ENCODE measurements at regions not wholly inside any gene's neighbourhood (a gene's known extent, or its start where the extent isn't known, plus 50 kb on each side); places are given as distances from the start of the nearest gene placed in this dataset.

DNA sequence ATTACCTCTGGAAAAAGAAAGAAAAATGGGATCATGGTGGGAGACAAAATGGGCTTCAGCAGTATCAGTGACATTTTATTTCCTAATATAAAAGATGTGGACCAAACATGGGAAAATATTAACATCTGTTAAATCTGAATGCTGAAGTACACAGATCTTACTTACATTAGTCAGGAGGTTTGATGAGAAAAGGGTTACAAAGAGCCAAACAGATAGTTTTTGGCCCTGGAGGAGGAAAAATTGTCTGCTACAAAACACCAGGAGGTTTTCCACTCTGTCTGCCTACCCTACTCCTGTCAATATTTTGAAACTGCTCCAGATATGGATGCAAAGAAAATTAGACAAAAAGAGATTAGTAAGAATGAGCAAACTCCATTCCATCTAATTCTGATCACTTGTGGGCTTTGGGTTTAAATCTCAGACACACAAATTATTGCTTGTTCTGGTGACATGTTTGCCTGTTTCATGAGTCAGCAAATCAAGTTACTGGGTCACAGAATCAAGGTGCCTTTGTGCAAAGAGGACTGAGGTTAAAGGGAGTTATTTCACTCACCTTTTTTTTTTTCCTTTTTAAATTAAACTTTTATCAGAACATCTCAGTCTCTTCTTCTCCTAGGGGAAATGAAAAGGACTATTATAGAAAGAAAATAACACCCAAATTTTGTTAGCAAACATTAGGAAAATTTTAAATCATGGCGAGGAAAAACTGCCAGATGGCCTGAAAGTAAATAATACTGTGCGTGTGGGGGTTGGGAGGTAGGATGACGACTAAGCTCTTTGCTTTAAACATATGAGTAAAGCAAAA lies 87.0 kb upstream of the SPATS2L start:
- no peak for DNase-seq

DNA sequence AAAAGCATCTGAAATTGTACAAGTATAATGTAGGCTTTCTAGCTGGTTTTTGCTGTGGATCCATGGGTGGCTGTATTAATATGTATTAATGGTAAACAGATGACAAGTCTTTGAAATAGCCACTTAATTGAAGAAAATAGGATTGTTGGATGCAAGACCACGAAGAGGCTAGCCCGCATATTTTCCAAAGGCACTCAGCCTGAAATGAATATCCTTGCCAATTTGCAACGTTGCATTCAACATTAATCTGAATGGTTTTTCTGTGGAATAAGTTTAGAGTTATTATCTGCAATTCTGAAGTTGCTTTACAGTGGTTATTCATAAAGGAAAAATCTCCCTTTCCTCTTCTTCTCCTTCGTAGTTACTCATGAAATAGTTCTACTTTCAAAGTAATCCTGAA lies 86.2 kb upstream of the SPATS2L start:
- DNase-seq, result no peak

DNA sequence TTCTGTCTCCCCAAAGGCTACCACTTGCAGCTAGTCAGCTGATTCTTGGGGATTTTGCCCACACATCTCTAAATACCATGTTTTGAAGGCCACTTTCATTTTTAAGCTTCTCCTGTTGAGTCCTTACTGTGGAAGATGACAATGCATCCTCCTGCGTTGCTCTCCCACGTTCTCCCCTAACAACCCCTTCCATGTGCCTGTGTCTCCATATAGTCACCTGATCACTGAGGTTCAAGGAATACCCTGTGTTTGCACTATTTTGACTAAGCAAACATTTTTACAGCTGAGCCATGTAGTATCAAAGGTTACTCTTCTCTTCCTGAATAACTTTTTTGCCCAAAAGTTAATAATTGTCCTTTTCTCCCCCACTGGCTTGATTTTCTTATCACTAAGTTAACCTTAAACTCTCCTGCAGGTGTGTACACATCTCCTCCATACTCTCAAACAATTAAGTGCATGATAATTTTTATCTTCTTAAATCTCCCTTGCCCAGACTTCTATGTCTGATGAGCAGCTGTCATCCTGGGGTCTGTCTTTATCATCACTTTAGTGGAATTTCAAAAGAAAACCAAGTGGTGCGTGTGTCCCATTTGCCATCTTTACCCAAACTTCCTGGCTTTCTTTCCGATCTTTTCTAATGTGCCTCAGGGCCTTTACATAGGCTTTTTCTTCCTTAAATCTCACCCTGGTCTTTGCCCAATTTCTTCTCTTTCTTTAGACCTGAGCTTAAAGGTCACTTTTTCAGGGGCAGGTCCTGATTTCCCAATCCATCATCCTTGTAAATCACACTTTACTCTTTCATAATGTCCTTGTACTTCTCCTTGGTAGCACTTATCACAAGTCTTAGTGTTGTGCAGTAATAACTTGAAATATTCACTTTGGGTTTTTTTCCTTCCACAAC lies 85.2 kb upstream of the SPATS2L start:
- no peak for DNase-seq

DNA sequence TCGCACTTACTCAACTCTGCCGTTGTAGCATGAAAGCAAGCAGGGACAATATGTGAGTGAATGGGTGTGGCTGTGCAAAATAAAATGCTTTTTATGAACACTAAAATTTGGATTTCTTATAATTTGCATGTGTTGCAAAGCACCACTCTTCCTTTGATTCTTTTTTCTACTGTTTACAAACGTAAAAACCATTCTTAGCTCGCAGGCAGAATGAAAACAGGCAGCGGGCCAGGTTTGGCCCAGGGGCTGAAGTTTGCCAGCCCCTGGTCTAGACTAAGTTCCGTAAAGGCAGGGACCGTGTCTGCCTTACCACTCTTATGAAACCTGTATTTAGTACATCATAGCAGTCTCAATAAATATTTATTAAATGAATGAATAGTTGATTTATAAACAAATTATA lies 83.7 kb upstream of the SPATS2L start:
- no peak for DNase-seq

DNA sequence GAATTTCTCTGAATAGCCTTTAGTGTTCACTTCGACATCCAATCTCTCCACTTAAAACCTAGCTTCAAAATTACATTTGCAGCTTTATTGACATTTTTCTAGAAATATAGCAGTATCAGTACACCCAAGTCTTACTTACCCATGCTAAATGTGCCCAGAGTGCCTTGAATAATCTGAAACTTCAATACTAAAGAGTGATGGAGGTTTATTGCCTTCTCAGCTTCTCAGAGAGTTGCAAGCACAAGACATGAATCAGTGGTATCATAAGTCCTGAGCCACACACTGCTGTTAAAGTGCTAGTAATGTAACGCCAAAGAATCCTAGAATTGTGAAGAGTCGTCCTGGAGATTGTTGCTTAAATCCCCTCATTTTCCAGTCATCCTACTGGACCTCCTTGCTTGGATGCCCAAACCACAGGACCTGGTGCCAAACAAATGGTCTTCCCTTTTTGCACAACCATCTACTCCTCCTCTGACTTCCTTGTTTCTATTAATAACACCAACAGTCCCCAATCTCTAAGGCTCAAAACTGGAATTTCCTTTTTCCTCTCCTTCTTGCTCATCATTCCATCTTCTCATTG lies 83.2 kb upstream of the SPATS2L start:
- DNase-seq, result no peak

DNA sequence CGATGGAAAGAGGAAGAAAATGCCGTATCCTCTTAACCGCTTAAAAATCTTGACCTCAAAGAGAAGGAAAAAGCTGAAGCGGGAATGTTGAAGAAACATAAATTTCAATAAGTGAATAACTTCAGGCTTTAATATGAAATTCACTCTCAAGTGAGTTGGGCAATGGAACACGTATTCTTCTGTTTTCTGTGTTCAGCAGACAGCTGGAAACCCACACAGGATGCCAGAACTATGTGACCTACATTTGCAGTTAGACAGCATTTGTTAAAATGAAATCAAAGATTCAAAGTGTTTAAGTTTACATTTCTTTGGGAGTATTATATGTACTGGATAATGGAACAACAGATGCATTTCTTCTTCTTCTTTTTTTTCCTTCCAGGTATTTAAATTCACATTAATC lies 80.5 kb upstream of the SPATS2L start:
- DNase-seq, result no peak

DNA sequence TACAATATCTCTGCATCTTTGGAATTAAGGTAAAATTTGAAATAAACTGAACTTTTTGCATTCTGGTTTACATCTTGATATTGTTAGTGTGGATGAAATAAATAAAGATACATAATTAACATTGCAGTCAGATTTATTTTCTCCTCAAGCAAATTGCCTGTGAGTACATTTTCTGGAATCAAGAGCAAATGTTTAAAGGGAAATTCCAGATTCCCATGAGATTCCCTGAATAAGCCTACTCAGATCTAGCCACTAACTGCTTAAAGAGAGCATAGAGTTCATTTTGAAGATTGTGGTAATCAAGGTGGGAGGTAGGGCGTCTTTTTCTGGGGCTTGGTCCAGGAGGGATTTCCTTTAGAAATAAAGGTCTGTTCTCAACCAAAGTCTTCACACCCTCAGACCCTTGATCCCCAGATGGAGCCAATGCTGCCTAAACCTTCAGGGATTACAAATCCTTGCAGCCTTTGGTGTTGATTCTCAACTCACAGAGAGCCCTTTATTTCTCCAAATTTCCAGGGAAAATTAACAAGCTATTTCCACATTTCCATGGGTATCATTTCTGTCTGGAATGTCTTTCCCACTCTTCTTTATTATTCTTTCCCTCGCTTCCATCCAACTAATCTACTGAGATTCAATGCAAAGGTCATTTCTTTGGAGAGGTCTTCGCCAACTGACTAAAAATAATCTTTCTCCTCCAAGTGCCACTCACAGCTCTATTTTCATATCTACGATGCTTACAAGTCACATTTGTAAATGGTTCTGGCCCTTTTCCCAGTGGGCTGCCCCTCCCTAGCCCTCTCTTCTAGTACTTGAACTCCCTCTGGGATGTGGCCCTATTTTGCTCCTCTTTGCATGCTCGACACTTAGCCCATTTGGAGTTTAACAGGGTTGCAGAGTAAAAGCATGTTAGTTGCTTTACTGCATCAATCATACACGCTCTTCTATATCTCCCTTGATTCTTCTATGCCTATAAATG lies 79.8 kb upstream of the SPATS2L start:
- no peak for DNase-seq

DNA sequence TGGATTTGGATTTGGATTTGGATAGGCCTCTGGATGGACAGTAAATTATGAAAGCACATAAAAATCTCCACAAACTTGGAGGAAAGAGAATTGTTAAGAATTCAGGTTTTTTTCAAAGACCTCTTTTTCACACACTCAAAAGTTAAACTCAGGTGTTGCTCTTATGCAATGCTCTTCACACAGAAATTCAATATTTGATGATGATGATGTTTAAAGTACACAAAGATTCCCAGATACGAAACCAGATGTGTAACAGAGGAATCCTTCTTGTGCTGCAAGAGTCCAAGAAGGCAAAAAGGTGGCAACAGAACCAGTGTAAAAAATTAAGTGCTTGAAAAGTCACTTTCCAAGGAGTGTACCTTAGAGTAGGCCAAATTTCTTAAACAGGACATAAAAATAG lies 75.8 kb upstream of the SPATS2L start:
- DNase-seq, result no peak

DNA sequence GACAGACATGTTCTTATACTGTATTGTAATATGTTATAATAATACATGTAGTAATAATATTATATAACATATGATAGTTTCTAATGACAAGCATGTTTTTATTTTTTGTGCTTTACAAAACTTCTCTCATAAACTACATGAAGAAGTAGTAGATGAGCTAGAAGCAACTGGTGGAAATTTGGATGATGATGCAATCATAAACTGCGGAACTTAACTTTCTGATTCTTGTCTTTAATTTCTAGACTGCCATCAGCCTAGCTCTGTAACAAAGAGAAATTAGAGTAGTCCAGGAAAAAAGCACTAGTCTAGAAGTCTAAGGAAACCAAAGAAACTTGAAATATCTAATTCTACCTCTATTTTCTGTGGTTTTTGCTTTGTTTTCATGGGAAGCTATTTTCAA lies 71.0 kb upstream of the SPATS2L start:
- no peak for DNase-seq

DNA sequence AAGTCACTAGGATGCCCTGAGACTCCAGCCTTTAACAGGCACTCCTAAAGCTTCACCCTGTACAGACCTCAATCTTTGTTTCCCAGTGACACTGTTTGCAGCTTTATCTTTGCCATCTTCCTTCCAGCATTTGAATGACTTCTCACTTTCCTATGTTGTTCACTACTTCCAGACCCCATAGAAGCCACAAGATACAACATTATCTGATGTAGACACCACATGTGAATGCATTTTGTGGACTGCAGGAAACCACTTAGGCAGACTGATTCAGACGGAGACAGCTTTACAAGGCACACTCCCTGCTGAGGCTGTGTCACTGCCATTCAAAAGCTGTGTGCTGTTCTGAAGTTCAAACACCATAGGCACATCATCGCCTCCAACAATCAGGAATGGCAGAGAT lies 67.3 kb upstream of the SPATS2L start:
- DNase-seq, result no peak

DNA sequence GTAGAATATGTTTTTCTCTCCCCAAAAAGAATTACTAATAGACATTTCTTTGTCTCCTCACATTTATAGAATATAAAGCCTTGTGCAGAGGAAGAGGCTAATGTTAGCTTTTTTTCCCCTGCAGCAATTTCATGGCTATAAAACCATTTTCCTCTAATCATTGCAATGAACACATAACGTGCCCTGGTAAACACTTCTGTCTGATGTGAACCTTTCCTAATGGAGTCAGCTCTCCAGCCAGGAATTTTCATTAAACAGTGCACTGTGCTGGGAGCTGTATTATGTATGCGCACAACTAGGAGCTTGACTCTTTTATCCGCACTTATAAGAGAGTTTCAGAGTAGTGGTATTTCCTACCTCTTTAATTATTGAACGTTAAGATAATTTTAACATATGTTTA lies 63.9 kb upstream of the SPATS2L start:
- DNase-seq, result no peak

DNA sequence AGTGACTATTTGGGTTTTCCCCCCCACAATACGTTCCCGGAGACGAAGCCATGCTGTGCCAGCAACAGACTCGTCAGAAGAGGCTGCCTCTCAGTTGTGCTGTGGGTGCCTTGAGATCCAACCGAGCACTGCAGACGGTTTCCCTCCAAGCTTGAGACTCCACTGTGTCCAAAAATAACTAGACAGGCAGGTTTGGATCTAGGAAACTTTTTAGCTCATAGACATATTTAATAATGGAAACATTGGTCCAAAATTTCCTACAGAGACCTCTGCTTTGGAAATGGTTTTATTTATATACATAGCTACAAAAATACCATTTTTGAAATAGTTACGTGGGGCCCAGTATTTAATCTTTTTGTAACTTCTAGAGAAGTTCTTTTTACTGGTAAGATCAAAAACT lies 63.1 kb upstream of the SPATS2L start:
- DNase-seq, result no peak

DNA sequence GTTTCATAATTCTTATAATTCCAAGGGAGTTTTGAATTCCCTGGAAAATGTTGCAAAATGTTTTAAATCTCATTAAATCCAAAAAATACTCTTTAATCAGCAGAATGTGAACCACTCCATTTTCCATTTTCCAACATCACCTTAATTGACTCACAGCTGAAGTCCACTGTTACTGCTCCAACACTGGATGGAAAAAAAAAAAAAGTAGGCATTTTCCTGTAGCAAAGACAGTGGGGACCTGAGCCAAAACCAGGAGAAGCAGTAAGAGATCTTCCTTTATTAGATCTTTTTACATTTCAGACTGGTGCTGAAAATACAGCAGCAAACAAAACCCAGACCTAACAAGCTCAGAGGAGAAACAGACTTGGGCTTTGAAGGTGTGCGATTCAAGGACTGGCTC lies 62.4 kb upstream of the SPATS2L start:
- DNase-seq, result no peak

DNA sequence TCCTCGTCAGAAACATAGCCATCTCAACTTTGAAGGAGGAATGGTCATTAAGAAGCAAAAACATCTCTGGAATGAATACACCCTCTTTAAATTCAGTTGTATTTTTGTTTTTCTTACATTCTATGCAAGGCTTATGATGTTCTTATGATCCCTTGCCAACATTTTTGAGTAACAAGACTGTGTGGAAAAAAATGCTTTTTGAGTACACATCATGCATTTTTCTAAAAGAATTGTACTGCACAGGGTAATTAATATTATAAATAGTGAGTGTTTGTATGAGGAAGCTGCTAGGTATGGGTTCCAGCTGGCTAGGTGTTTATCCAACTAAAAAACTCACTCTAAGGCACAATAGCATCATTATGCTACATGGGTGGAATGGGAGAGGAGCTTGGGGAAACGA lies 59.0 kb upstream of the SPATS2L start:
- DNase-seq, result no peak

DNA sequence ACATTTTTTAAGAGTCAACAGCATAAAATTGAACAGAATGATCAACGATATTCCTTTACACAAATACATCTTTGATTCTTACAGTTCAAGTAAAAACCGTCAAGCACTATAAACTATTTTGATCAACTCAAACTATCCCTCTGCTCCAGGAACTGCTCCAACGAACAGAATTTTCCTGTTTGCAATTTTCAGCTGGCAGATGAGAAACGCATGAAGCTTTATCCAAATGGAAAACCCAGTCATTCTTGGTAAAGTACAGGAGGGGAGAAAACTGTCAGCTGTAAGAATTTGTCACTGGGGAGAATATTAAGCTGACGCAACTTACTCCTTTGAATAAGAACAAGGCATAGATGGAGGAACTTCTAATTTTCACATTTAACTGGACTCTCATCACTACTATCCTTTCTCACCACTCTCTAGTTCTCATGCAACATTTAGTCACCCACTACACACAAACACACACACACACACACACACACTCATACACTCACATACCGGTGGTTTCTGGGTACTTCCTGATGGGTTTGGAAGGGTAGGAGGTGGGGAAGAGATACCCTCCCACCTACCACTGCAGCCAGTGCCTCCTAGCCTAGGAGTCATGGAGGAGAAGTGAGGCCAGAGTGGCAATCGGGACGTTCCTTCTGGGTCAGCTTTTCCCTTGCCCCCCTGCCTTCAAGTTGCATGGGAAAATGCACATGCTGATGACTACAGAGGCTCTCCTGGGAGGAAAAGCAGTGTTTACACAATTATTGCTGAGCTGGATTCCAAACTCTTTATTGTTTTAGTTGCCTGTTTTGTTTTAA lies 54.0 kb upstream of the SPATS2L start:
- DNase-seq, result peak; percentile 37

DNA sequence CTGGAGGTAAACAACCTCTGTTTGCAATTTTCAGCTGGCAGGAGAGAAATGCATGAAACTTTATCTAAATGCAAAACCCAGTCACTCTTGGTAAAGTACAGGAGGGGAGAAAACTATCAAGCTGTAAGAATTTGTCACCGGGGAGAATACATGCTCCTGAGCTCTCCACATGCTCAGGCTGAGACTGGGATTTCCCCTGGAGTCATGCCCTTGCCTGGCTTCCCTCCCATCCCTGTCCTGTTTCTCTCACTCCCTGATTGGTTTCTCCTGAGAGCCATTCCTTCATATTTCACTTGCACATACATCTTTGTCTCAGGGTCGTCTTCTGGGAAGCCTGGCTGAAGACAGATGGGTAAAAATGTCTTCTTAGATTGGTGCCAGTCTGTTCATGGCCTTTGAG lies 52.9 kb upstream of the SPATS2L start:
- DNase-seq, result no peak

DNA sequence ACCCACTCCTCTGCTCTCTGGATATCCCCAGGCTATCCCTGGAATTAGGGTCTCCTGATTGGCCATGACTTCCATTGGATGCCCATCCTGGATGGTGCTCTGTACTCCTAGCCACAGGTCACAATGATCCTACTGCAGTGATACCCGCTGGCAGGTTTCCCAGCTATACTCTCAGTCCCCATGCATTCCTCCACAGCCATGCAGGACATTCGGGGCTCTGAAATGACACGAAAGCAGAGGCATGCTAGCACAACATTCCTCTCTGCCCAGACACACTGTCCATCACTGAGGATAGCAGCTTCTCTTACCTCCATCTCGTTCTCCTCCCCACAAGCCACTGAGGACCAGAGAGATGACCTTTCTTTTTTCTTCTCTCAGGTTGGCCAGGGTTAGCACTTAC lies 51.7 kb upstream of the SPATS2L start:
- no peak for DNase-seq

DNA sequence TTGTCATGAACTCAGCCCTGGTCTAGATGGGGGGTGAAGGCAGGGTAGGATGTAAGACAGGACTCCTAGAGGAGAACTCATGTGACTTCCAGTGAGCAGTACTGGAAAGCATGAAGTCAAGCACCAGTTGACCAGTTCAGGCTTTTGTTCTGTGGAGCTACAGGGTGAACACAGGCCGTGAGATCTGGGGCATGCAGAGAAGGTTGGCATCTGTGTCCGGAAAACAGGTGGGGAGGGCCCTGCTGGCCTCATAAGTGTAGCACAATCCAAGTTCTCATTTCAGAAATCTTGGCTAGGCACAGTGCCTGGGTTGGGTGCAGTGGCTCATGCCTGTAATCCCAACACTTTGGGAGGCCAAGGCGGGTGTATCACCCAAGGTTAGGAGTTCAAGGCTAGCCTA lies 50.9 kb upstream of the SPATS2L start:
- no peak for DNase-seq

Data from MV-4-11 (cell line).